ENCODE measurements at regions not wholly inside any gene's neighbourhood (a gene's known extent, or its start where the extent isn't known, plus 50 kb on each side); places are given as distances from the start of the nearest gene placed in this dataset.

DNA sequence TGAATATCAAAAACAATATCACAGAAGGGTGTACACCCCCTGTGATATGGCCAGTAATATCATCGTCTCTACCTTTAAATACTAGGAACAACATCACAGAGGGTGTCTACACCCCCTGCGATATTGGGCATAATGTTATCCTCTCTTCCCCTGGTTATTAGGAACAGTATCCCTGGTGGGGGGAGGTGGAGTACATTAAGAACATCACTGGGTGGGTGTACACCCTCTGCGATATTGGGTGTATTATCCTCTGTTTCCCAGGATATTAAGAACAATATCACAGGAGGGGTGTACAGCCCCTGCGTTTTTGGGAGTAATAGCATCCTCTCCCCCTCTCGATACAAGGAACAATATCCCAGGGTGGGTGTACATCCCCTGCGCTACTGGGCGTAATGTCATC lies 1932.8 kb downstream of the SUCLG1 start:
- H3K4me1 ChIP-seq (replicated peaks) = no peaks in the 10 kb centered on the region
- H3K36me3 ChIP-seq = no peaks in the 10 kb centered on the region
- no peak overlapping the region for H3K27ac ChIP-seq
- no peaks in the 10 kb centered on the region for H3K27me3 ChIP-seq (replicated peaks)
- DNase-seq (ENCODE audit: low read depth in 1 of 2, low spot score in 2 of 2) = no peak
- H3K4me3 ChIP-seq = no peak overlapping the region
- H3K9me3 ChIP-seq (replicated peaks) = no peaks in the 10 kb centered on the region

DNA sequence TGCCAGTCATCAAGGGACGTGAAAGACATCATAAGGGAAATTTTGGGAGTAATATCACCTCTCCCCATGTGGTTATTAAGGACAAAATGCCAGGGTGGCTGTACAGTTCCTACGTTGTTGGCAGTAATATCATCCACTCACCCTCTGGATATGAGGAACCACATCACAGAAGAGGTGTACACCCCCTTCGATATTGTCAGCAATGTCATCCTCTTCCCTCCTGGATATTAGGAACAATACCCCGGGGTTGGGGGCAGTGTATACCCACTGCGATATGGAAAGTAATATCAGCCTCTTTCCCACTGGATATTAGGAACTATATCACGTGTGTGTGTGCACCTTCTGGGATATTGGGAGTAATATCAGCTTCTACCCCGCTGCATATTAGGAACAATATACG lies 1933.3 kb downstream of the SUCLG1 start:
- no peaks in the 10 kb centered on the region for H3K9me3 ChIP-seq (replicated peaks)
- no peak overlapping the region for H3K4me3 ChIP-seq
- no peak for DNase-seq (ENCODE audit: low read depth in 1 of 2, low spot score in 2 of 2)
- no peaks in the 10 kb centered on the region for H3K4me1 ChIP-seq (replicated peaks)
- no peaks in the 10 kb centered on the region for H3K27me3 ChIP-seq (replicated peaks)
- H3K27ac ChIP-seq = no peak overlapping the region
- H3K36me3 ChIP-seq = no peaks in the 10 kb centered on the region

DNA sequence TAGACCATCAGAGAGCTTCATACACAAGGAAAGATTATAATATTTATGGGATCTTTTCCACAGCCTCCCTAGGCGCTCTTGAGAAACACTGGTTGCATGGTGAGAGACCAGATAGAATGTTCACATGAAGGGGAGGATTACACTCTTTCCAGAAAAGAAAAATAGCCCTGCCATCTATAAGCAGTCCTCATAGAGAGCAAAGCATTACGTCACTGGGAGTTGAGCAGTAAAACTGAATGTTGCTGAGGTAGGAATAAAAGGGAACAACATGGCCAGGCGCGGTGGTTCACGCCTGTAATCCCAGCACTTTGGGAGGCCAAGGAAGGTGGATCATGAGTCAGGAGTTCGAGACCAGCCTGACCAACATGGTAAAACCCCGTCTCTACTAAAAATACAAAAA lies 1934.3 kb downstream of the SUCLG1 start:
- no peaks in the 10 kb centered on the region for H3K4me1 ChIP-seq (replicated peaks)
- DNase-seq (ENCODE audit: low read depth in 1 of 2, low spot score in 2 of 2) = no peak
- no peaks in the 10 kb centered on the region for H3K36me3 ChIP-seq
- H3K27ac ChIP-seq = no peak overlapping the region
- no peaks in the 10 kb centered on the region for H3K9me3 ChIP-seq (replicated peaks)
- H3K4me3 ChIP-seq = no peak overlapping the region
- H3K27me3 ChIP-seq (replicated peaks) = no peaks in the 10 kb centered on the region

DNA sequence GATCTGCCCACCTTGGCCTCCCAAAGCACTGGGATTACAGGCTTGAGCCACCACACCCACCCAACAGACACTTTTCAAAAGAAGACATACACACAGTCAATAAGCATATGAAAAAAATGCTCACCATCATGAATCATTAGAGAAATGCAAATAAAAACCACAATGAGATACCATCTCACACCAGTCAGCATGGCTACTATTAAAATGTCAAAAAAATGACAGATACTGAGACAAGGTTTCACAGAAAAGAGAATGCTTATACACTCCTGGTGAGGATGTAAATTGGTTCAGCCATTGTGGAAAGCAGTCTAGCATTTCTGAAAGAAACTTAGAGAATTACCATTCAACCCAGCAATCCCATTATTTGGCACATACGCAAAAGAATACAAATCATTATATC lies 1947.2 kb downstream of the SUCLG1 start:
- Histone ChIP-seq H3K4me3 (no peak overlapping the region), H3K36me3 (no peaks in the 10 kb centered on the region), H3K4me1 (replicated peaks) (no peaks in the 10 kb centered on the region), H3K27ac (no peak overlapping the region), H3K9me3 (replicated peaks) (no peaks in the 10 kb centered on the region), H3K27me3 (replicated peaks) (no peaks in the 10 kb centered on the region)
- DNase-seq (ENCODE audit: low read depth in 1 of 2, low spot score in 2 of 2) = no peak

DNA sequence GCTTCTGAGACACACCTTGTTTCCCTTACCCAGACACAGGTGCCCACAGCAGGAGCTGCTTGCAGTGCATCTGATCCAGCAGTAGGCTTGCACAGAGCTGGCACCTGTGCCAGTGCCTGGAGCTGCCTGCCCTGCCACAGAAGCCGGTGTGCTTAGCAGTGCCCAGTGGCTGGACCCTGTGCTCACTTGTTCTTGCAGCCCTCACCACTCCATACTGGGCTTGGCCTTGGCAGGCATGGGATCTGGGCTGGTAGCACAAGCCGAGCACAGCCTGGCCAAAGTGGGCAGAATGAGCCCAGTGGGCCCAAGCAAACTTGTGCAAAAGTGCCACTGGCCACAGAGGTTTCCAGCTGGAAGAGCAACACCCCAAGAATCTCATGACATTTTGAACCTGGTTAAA lies 1950.4 kb downstream of the SUCLG1 start:
- Histone ChIP-seq H3K27ac (no peak overlapping the region), H3K9me3 (replicated peaks) (0 out of 2 replicates have a peak, but pooled peaks cover 3% of the 10 kb centered on the region), H3K4me3 (no peak overlapping the region), H3K27me3 (replicated peaks) (no peaks in the 10 kb centered on the region), H3K4me1 (replicated peaks) (no peaks in the 10 kb centered on the region), H3K36me3 (no peaks in the 10 kb centered on the region)
- DNase-seq (ENCODE audit: low read depth in 1 of 2, low spot score in 2 of 2) = no peak

DNA sequence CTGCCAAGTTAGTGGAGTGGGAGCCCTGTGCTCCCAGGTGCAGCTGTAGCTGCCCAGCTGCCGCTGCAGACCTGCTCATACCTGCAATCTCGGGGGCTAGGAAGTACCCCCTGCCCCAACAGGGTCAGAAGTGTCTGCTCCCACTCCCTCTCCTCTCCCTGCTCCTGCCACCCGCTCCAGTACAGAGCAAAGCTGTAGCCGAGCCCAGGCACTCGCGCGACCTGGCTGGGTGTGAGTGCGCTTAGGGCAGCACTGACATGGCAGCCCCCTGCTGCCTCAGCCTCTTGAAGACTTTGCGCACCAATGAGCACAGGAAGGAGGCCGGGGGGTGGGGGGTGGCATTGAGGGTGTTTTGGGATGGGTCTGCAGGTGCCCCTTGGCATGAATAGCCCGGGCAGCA lies 1951.4 kb downstream of the SUCLG1 start:
- Histone ChIP-seq H3K9me3 (replicated peaks) (0 out of 2 replicates have a peak, but pooled peaks cover 3% of the 10 kb centered on the region), H3K27ac (no peak overlapping the region), H3K4me1 (replicated peaks) (no peaks in the 10 kb centered on the region), H3K27me3 (replicated peaks) (no peaks in the 10 kb centered on the region), H3K36me3 (no peaks in the 10 kb centered on the region), H3K4me3 (no peak overlapping the region)
- DNase-seq (ENCODE audit: low read depth in 1 of 2, low spot score in 2 of 2) = no peak

DNA sequence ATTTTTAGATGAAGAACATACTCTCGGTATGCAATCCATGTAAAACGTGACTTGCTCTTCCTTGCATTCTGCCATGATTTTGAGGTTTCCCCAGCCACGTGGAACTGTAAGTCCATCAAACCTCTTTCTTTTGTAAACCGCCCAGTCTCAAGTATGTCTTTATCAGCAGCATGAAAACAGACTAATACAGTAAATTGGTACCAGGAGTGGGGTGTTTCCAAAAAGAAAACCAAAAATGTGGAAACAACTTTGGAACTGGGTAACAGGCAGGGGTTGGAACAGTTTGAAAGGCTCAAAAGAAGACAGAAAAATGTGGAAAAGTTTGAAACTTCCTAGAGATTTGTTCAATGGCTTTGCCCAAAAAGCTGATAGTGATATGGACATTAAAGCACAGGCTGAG lies 1957.9 kb downstream of the SUCLG1 start:
- Histone ChIP-seq H3K4me1 (replicated peaks) (no peaks in the 10 kb centered on the region), H3K9me3 (replicated peaks) (peaks cover 3% of the 10 kb centered on the region), H3K27ac (no peak overlapping the region), H3K27me3 (replicated peaks) (no peaks in the 10 kb centered on the region), H3K4me3 (no peak overlapping the region), H3K36me3 (no peaks in the 10 kb centered on the region)
- DNase-seq (ENCODE audit: low read depth in 1 of 2, low spot score in 2 of 2) = no peak

DNA sequence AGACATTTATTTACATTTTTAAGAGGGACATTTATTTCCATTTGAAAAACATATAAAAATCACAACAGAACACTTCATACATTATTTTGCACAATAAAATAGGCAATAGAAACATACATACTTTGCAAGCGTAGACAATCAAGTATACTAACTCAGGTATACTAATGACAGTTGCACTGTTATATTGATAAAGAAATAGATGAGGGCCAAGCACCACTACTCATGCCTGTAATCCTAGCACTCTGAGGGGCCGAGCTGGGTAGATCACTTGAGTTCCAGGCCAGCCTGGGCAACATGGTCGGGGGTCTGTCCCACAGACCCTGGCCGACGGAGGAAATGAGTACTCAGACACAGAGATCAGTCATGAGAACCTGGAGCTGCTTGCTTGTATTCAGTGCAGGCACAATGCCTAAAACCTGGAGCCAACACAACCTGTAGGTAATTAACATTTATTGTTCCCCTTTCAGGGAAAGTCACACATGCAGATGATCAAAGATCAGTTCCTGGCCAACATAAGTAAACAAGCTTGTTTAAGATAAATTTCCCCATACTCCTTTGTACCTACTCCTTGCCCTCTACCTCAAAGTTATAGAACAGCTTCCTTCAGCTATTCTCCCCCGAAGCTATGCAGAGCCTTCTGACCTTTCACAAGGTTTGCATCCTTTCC lies 1960.2 kb downstream of the SUCLG1 start:
- H3K36me3 ChIP-seq = no peaks in the 10 kb centered on the region
- H3K4me3 ChIP-seq = no peak overlapping the region
- no peaks in the 10 kb centered on the region for H3K4me1 ChIP-seq (replicated peaks)
- no peak overlapping the region for H3K27ac ChIP-seq
- no peaks in the 10 kb centered on the region; the same call in none of the 2 replicates for H3K9me3 ChIP-seq (replicated peaks)
- no peak for DNase-seq (ENCODE audit: low read depth in 1 of 2, low spot score in 2 of 2)
- H3K27me3 ChIP-seq (replicated peaks) = no peaks in the 10 kb centered on the region

DNA sequence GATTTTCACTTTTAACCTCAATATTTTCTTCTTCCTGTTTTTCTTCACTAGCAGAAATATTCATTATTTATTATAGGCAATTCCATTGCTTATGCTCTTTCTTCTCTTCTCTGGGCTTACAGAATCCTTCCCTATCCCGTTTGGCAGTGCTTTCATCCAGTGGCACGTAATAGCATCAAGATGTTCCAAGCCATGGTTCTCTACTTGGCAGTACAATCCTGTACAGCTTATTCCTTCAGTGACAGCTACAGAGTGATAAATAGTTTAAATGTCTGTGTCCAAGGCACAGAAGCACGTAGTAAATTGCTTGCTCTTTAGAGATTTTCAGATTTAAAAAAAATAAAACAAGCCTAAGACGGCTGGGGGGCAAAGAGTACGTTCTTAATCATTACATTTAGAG lies 1964.3 kb downstream of the SUCLG1 start:
- H3K4me1 ChIP-seq (replicated peaks) = no peaks in the 10 kb centered on the region
- H3K9me3 ChIP-seq (replicated peaks) = no peaks in the 10 kb centered on the region; the same call in none of the 2 replicates
- no peak overlapping the region for H3K27ac ChIP-seq
- H3K36me3 ChIP-seq = no peaks in the 10 kb centered on the region
- no peaks in the 10 kb centered on the region for H3K27me3 ChIP-seq (replicated peaks)
- no peak for DNase-seq (ENCODE audit: low read depth in 1 of 2, low spot score in 2 of 2)
- H3K4me3 ChIP-seq = no peak overlapping the region

DNA sequence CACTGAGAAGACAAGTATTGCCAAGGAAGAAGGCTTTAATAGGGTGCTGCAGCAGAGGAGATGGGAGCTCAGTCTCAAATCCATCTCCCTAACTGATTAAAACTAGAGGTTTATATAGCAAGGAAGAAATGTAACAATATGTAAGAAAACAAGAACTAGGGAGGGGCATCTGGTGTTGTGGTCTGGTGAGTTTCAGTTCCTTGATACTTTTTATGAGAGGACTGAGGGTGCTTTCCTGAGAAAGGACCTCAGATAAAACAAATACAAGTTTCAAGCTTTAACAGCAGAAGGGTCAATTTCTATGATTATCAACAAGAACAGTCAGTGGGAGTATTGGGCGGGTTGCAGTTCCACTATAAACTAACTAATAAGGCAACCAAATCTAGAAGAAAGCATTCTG lies 1967.5 kb downstream of the SUCLG1 start:
- DNase-seq (ENCODE audit: low read depth in 1 of 2, low spot score in 2 of 2) = no peak
- H3K4me3 ChIP-seq = no peak overlapping the region
- no peak overlapping the region for H3K27ac ChIP-seq
- no peaks in the 10 kb centered on the region for H3K27me3 ChIP-seq (replicated peaks)
- H3K9me3 ChIP-seq (replicated peaks) = no peaks in the 10 kb centered on the region; the same call in 1 of the 2 replicates
- no peaks in the 10 kb centered on the region for H3K4me1 ChIP-seq (replicated peaks)
- no peaks in the 10 kb centered on the region for H3K36me3 ChIP-seq

DNA sequence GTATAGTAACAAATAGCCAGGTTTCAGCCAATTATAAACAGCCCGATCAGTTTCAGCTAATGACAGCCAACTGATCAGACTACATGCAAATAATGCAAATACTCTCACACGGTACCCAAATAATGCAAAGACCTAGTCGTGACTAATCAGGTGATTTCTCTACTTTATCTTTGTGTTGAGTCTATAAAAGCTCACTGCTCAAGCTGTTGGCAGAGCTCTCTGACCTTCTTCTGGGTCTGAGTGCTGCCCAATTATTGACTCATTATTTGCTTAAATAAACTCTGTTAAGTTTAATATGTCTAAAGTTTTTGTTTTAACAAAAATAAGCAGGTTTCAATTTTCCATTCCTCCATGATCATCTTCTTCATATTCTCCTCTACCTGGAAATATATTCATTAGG lies 1971.7 kb downstream of the SUCLG1 start:
- no peak overlapping the region for H3K4me3 ChIP-seq
- no peaks in the 10 kb centered on the region for H3K4me1 ChIP-seq (replicated peaks)
- no peaks in the 10 kb centered on the region for H3K9me3 ChIP-seq (replicated peaks)
- H3K27ac ChIP-seq = no peak overlapping the region
- no peak for DNase-seq (ENCODE audit: low read depth in 1 of 2, low spot score in 2 of 2)
- no peaks in the 10 kb centered on the region for H3K27me3 ChIP-seq (replicated peaks)
- no peaks in the 10 kb centered on the region for H3K36me3 ChIP-seq

DNA sequence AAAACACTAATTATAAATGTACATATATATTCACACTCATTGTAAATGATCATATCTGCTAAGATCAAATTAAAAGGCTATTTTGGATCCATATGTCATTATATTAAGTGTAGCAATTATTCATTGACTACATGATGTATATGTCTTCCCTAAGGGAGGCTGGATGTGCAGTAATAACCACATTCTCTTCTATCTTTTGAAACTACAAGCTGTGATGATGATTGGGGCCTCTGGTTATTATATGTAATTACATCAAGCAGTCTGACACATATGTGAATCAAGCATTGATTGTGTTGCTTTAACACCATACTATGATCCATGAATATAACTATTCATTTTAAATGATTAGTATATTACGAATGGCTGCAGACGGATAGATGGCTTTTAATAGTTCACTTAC lies 1973.4 kb downstream of the SUCLG1 start:
- Histone ChIP-seq H3K27ac (no peak overlapping the region), H3K36me3 (no peaks in the 10 kb centered on the region), H3K9me3 (replicated peaks) (no peaks in the 10 kb centered on the region), H3K4me3 (no peak overlapping the region), H3K27me3 (replicated peaks) (no peaks in the 10 kb centered on the region), H3K4me1 (replicated peaks) (no peaks in the 10 kb centered on the region)
- DNase-seq (ENCODE audit: low read depth in 1 of 2, low spot score in 2 of 2) = no peak

DNA sequence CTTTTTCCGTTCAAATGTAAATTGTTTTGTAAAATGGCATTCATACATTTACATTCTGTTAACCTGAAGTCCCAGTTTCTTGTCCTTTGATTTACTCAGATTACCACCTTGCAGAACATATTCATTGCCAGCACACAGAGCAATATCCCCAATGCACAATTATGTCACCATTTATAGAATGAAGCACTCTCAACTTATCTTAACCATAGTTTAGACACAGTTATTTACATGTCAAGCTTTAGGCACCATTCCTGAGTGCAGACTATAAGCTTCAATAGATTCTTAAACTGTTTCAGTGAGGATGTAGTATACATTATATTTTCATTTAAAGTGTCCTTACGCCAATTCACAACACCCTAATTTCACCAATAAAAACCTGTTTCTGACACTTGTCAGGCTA lies 1977.9 kb downstream of the SUCLG1 start:
- no peaks in the 10 kb centered on the region for H3K27me3 ChIP-seq (replicated peaks)
- H3K4me3 ChIP-seq = no peak overlapping the region
- H3K4me1 ChIP-seq (replicated peaks) = no peaks in the 10 kb centered on the region
- no peak for DNase-seq (ENCODE audit: low read depth in 1 of 2, low spot score in 2 of 2)
- H3K36me3 ChIP-seq = no peaks in the 10 kb centered on the region
- H3K9me3 ChIP-seq (replicated peaks) = no peaks in the 10 kb centered on the region
- H3K27ac ChIP-seq = no peak overlapping the region

DNA sequence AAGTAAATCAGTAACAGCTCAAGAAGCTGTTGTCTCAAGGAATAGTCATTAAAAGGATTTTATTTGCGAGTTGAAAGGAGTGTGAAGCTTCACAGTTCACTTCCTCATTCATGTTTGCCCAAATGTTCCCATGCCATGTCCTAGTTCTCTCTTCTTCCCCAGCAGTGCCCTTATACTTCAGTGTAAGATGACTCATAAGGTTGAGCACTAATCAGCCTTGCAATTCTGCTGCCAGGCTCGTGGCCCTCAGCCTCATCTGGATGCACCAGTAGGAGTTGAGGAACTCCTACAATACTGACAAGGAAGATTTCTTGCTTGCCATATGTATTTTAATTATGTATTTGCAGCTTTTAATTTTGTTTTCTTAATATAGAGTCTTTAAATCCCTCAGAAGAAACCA lies 1980.4 kb downstream of the SUCLG1 start:
- Histone ChIP-seq H3K4me1 (replicated peaks) (no peaks in the 10 kb centered on the region), H3K27me3 (replicated peaks) (no peaks in the 10 kb centered on the region), H3K36me3 (no peaks in the 10 kb centered on the region), H3K9me3 (replicated peaks) (no peaks in the 10 kb centered on the region), H3K27ac (no peak overlapping the region), H3K4me3 (no peak overlapping the region)
- no peak for DNase-seq (ENCODE audit: low read depth in 1 of 2, low spot score in 2 of 2)

DNA sequence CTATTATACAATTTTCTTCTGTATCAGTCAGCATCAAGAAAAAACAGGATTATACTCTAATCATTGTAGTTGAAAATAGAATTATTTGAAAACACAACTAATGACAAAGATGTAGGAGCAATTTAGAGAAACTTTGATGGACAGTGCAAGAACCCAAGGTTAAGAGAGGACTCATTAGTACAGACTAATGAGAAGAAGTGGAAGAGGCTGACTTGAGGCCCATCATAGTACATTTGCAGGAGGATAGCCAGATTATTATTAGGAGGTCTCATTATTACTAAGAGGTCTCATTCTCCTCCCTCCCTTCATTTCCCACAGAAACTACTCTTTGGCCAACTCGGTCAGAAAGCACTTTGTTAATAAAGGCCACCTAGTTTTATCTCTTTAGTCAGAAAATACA lies 1983.0 kb downstream of the SUCLG1 start:
- no peaks in the 10 kb centered on the region for H3K9me3 ChIP-seq (replicated peaks)
- no peak overlapping the region for H3K27ac ChIP-seq
- H3K4me1 ChIP-seq (replicated peaks) = no peaks in the 10 kb centered on the region
- no peaks in the 10 kb centered on the region for H3K36me3 ChIP-seq
- no peak for DNase-seq (ENCODE audit: low read depth in 1 of 2, low spot score in 2 of 2)
- H3K27me3 ChIP-seq (replicated peaks) = no peaks in the 10 kb centered on the region
- no peak overlapping the region for H3K4me3 ChIP-seq
